Esophagus muscularis mucosa (tissue), 4 donors: ENCODE measurements at regions not wholly inside any gene's neighbourhood (a gene's known extent, or its start where the extent isn't known, plus 50 kb on each side); places are given as distances from the start of the nearest gene placed in this dataset.

Source experiments
- DNase-seq: peaks from one replicate; pipeline ENCODE4 v3.0.0-alpha.2; 2017; ENCODE audit errors: extremely low spot score
- H3K27ac ChIP-seq, 4 donors: fragments of 200-600 bp; sonication (generic); replicated peaks in 1 of 4; 1 replicate in 3 of 4; 2 replicates in 1 of 4; pipeline ENCODE4 v1.5.1; 2016 to 2019; ENCODE audit warnings: mild to moderate bottlenecking in 1 of 4
- H3K27me3 ChIP-seq, 4 donors: fragments of 200-600 bp; sonication (generic); one replicate each; pipeline versions ENCODE4 v1.5.1 to v1.6.0; 2016 to 2019
- H3K36me3 ChIP-seq, 4 donors: fragments of 200-600 bp; sonication (generic); one replicate each; pipeline ENCODE4 v1.5.1; 2016 to 2019
- H3K4me1 ChIP-seq, 4 donors: fragments of 200-600 bp; sonication (generic); one replicate each; pipeline ENCODE4 v1.5.1; 2016 to 2019
- H3K4me3 ChIP-seq, 4 donors: fragments of 200-600 bp; sonication (generic); 1 replicate in 2 of 4; 2 replicates in 2 of 4; pipeline ENCODE4 v1.5.1; 2016 to 2019; ENCODE audit warnings: mild to moderate bottlenecking in 4 of 4, moderate library complexity in 1 of 4
- H3K9me3 ChIP-seq, 4 donors: fragments of 200-600 bp; sonication (generic); 1 replicate in 3 of 4; 2 replicates in 1 of 4; pipeline ENCODE4 v1.5.1; 2016 to 2019
- CTCF ChIP-seq, 3 experiments: fragments of 200-600 bp in 2 of 3; fragments of 450-650 bp in 1 of 3; sonication (generic) in 2 of 3; IDR thresholded peaks; one replicate each; pipeline ENCODE4 v1.5.1; 2017 to 2019; ENCODE audit warnings: antibody characterized with exemption in 3 of 3, mild to moderate bottlenecking in 2 of 3, moderate library complexity in 1 of 3
- EP300 ChIP-seq: sonication (generic); formaldehyde crosslinking; IDR thresholded peaks from one replicate; pipeline ENCODE4 v1.6.1; 2017; ENCODE audit warnings: antibody characterized with exemption
- POLR2A ChIP-seq: fragments of 450-650 bp; IDR thresholded peaks from one replicate; pipeline ENCODE4 v1.6.1; 2017; ENCODE audit warnings: antibody characterized with exemption, moderate library complexity, mild to moderate bottlenecking, low read depth
- POLR2AphosphoS5 ChIP-seq, 2 donors: sonication (generic); formaldehyde crosslinking; IDR thresholded peaks; one replicate each; pipeline ENCODE4 v1.6.1; 2017; ENCODE audit warnings: antibody characterized with exemption in 2 of 2
- WGBS: methylation state at CpG from one replicate; pipeline ENCODE4 v1.1.5; 2018; 5-methylcytosine and 5-hydroxymethylcytosine counted together
- intact Hi-C: fragments of 100-400 bp; cut with DNase I; formaldehyde crosslinking; loops from one replicate; pipeline ENCODE4 v1.15.1; 2023

- H3K27me3 ChIP-seq = no peaks in the 10 kb centered on the region
- H3K36me3 ChIP-seq = no peaks in the 10 kb centered on the region
- no peaks in the 10 kb centered on the region for H3K9me3 ChIP-seq
- no peaks in the 10 kb centered on the region for H3K4me1 ChIP-seq
- intact Hi-C loops = no loop called here
- no peak overlapping the region for H3K4me3 ChIP-seq
- TF ChIP-seq CTCF (IDR thresholded peaks at IDR 0.05) = no peak
- no peak for TF ChIP-seq EP300
- TF ChIP-seq POLR2AphosphoS5 (IDR thresholded peaks at IDR 0.05) = no peak
- TF ChIP-seq POLR2A = no peak
- no peak overlapping the region for H3K27ac ChIP-seq
- DNase-seq = no peak
Measured at GRCh38 chr4:18234108-18234507, 212.6 kb upstream of the LCORL start.

- Histone ChIP-seq H3K27me3 (no peaks in the 10 kb centered on the region), H3K4me3 (no peak overlapping the region), H3K9me3 (no peaks in the 10 kb centered on the region), H3K4me1 (no peaks in the 10 kb centered on the region), H3K36me3 (no peaks in the 10 kb centered on the region), H3K27ac (no peak overlapping the region)
- DNase-seq = no peak
- WGBS = 59% methylated on average over 1 of the region's 1 CpG
- intact Hi-C loops = no loop called here
- TF ChIP-seq EP300 (no peak), CTCF (IDR thresholded peaks at IDR 0.05) (no peak), POLR2A (no peak), POLR2AphosphoS5 (IDR thresholded peaks at IDR 0.05) (no peak)
Measured at GRCh38 chr4:18231726-18232125, 210.2 kb upstream of the LCORL start.

- TF ChIP-seq CTCF (IDR thresholded peaks at IDR 0.05) (no peak), POLR2A (no peak), POLR2AphosphoS5 (IDR thresholded peaks at IDR 0.05) (no peak), EP300 (no peak)
- Histone ChIP-seq H3K9me3 (no peaks in the 10 kb centered on the region), H3K36me3 (no peaks in the 10 kb centered on the region), H3K4me1 (no peaks in the 10 kb centered on the region), H3K4me3 (no peak overlapping the region), H3K27me3 (no peaks in the 10 kb centered on the region), H3K27ac (no peak overlapping the region)
- intact Hi-C loops = no loop called here
- no peak for DNase-seq
- 55% methylated on average over 1 of the region's 1 CpG for WGBS
Measured at GRCh38 chr4:18227880-18228279, 206.3 kb upstream of the LCORL start.

- TF ChIP-seq CTCF (IDR thresholded peaks at IDR 0.05) = no peak
- TF ChIP-seq POLR2AphosphoS5 (IDR thresholded peaks at IDR 0.05) = no peak
- no peak for TF ChIP-seq POLR2A
- no peak for TF ChIP-seq EP300
- Histone ChIP-seq H3K4me3 (no peak overlapping the region), H3K27me3 (no peaks in the 10 kb centered on the region), H3K27ac (no peak overlapping the region), H3K9me3 (no peaks in the 10 kb centered on the region), H3K36me3 (no peaks in the 10 kb centered on the region), H3K4me1 (no peaks in the 10 kb centered on the region)
- intact Hi-C loops = no loop called here
- 57% methylated on average over 5 of the region's 5 CpGs for WGBS
- DNase-seq = no peak
Measured at GRCh38 chr4:18214411-18215055, 193.0 kb upstream of the LCORL start.

- no peak for TF ChIP-seq POLR2A
- TF ChIP-seq CTCF (IDR thresholded peaks at IDR 0.05) = no peak
- TF ChIP-seq EP300 = no peak
- no peak for TF ChIP-seq POLR2AphosphoS5 (IDR thresholded peaks at IDR 0.05)
- 64% methylated on average over 3 of the region's 3 CpGs for WGBS
- Histone ChIP-seq H3K4me1 (no peaks in the 10 kb centered on the region), H3K36me3 (no peaks in the 10 kb centered on the region), H3K4me3 (no peak overlapping the region), H3K27ac (no peak overlapping the region), H3K27me3 (no peaks in the 10 kb centered on the region), H3K9me3 (no peaks in the 10 kb centered on the region)
- DNase-seq = no peak
- intact Hi-C loops = no loop called here
Measured at GRCh38 chr4:18213576-18214198, 192.1 kb upstream of the LCORL start.
